Fibroblast of peridontal ligament (primary cell): ENCODE measurements at regions not wholly inside any gene's neighbourhood (a gene's known extent, or its start where the extent isn't known, plus 50 kb on each side); places are given as distances from the start of the nearest gene placed in this dataset.

Experiments
- DNase-seq: peaks from one replicate; pipeline ENCODE4 v3.0.0-alpha.2; 2010; ENCODE audit errors: extremely low read depth

DNA sequence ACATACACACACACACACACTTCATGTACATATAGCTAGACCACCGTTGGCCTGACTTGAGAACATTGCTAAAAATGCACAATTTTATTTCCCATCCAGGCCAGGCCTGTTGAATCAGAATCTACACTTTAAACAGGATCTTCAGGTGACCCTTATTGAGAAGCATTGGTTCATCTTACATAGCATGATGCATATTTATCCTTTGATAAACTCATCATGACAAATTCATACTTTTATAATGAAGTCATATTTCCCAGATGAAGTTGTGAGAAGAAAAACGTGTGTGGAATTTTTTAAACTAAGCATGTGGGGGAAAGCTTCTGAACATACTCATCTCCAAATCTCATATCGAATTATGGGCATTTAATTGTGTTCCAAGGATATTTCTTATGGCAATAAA is 877.7 kb downstream of the MRPL39 start:
- DNase-seq, result no peak

- no peak for DNase-seq
Observed at GRCh38 chr21:24727803-24728440, 879.4 kb downstream of the MRPL39 start.

DNA sequence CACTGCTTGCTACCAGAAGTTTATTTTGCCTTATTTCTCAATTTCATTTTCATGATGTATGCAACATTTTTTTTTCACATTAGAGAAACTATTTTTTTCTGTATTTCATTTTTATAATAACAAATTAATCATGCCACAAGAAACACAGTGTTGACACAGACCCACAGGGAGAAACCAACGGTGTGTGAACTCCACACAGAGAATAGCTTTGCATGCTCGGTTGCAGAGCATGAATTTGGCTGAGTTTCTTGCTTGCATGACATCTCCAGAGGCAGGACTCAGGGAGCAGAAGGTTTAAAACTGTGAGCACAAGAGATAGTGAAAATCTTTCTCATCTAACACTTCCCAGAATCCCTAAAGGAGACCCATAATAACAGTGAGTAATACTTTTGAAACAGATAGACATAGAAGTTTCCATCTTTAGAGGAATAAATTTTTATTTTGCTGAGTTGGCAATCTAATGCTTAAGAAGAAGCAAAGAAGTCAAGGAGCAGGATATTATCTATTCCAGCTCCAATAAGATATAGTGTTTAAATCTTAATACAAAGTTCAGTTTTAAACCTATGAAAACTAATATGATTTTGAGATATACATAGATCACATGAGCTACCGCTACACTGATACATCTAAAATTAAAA is 890.9 kb downstream of the MRPL39 start:
- no peak for DNase-seq

GRCh38 chr21:24714646-24715200 is 892.6 kb downstream of the MRPL39 start:
- no peak for DNase-seq

DNA sequence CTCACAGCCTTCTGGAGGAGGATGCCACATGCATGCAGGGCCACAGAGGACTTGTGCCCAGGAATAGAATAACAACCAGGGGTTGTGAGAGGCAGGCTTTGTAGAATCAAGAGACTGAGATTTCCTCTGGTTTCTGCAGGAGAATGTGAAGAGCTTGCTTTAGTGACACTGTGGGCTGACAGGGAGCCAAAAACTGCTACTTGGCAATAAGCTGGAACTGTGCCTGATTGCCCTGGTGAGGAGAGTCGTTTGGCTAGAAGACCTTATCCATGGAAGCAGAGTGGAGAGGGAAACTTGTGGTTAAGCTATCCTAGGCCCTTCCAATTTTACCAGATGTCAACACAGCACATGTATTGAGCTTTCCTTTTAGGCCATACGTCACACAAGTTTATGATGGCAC is 902.1 kb downstream of the MRPL39 start:
- no peak for DNase-seq

DNA sequence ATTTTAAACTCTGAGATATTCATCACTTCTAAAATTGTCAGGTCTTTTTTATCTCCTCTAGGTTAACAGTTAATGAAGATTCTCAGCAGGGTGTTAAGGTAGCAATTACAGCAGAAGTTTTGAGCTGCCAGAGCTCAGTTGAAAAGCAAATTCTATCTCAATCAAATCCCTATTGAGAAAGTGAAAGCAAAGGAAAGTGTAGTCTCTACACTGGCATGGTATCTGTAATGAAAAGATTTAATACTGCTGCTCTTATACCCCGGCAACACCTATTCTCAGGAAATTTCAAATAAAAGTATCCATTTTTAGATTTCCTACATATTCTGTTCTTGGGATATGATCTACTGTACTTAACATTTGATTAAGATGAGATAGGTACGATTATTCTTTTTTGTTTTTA is 913.5 kb downstream of the MRPL39 start:
- no peak for DNase-seq

DNA sequence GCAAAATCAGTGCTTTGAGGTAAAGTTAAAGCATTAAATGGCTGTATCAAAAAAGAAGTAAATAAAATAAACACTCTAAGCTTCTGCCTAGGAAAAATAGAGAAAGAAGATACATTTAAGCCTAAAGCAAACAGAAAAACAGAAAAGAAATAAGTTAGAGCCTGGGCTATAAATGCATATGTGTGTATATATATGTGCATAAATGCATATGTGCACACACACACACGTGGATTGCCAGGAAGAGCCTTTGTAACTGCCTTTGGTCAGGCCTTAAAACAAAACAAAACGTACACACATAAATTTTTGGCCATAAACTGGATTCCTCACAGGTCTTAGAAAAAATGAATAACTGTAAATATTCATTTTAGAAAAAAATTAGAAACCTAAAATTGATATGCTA is 925.8 kb downstream of the MRPL39 start:
- DNase-seq, result no peak

- no peak for DNase-seq
Observed at GRCh38 chr21:24671901-24672300, 935.4 kb downstream of the MRPL39 start.

DNA sequence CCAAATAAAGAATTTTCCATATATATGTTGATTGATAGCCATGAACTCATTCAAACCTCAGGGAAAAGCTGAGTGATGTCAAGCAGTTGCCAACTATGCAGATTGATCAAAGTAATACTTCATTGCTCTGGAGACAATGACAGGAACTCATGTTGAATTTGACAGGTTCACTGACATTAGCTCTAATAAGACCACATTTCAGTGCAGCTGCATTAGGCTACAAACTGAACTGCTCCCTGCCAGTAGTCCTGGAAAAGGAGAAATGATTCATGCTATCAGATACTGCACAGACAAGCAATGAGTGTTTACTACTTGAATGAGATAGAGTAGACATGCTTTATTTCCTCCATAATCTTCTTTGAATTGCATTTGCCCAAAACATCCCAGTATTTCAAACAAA is 948.4 kb downstream of the MRPL39 start:
- no peak for DNase-seq

- no peak for DNase-seq
Observed at GRCh38 chr21:24658026-24658425, 949.3 kb downstream of the MRPL39 start.

DNA sequence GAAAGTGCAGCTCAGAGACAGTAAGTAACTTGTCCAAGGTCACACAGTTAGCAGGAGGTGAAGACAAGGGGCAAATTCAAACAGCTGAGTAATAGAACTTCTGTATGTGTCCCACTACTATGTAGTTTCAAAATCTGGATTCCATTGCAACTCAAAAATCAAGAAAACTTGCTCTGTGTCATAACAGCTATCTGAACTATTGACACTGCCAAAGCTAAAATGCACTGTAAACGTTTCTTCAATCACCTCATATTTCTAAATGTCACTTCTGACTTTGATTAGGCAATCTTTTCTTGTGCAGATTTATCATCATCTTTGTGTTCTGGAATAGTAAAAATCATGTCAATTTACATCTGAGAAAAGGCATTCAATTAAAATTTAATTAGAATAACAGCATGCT is 957.6 kb downstream of the MRPL39 start:
- DNase-seq, result no peak

DNA sequence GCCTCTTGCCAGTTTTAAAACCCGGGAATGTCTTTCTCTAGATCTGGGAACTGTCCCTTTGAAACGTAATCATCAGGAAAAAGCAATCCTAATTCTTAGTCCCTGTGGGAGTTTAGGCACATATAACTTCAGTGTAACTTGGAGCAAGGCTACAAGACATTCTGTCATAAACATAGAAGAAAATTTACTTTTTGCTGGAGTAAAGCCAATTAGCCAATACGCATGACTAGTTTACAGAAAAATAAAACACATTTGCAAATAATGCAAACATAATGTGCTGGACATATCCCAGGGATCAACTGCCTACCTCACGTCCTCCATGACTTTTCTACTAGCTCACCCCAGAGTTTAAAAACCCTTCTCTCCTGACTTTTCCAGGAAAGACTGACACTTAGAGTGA is 970.6 kb downstream of the MRPL39 start:
- no peak for DNase-seq

DNA sequence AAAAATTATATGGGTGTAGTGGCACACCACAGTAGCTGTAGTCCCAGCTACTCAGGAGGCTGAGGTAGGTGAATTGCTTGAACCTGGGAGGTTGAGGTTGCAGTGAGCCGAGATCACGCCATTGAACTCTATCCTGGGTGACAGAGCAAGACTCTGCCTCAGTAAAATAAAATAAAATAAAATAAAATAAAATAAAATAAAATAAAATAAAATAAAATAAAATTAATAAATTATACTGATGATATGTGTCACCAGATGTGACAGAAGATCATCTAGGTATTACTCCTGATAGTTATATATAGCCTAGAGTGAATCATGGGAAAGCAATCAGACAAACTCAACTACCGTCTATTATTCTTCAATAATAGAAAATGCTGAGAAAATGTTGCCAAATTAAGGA is 972.5 kb downstream of the MRPL39 start:
- DNase-seq, result no peak

DNA sequence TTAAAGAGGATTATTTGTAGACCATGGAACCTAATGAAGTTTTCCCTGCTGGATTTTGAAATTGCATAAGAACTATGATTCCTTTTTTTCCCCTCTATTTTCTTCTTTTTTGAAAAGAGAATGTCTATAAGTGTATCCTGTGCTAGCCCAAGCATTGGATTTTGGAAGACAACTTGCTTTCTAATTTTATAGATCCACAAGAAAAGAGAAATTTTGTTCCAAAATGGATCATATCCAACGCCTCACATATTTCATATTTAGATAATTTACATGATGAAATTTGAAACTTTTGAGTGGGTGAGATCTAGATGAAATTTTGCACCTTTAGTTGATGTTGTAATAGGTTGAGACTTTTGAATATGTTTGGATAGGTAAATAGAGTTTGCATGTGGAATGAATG is 978.7 kb downstream of the MRPL39 start:
- DNase-seq, result no peak

DNA sequence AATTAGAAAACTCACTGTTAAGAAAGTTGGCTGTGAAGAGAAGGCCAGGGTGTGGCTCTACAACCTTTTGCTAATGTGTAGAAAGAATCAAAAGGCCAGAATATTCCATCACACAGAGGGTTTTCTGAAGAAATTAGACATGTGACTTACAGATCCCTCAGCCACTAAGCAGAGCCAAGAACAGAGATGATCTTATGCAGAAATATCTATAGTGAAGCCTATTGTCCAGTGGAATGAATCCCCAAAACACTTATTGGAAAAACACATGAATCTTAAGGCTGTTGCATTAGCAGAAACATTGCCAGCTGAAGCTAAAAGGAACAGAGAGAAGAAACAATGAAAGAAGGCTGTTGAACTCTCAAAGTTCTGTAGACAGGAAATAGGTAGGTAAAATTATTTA is 979.2 kb downstream of the MRPL39 start:
- DNase-seq, result no peak

- DNase-seq, result no peak
Observed at GRCh38 chr21:24617819-24618218, 989.5 kb downstream of the MRPL39 start.

GRCh38 chr21:24594082-24594481 is 1013.2 kb downstream of the MRPL39 start:
- no peak for DNase-seq

DNA sequence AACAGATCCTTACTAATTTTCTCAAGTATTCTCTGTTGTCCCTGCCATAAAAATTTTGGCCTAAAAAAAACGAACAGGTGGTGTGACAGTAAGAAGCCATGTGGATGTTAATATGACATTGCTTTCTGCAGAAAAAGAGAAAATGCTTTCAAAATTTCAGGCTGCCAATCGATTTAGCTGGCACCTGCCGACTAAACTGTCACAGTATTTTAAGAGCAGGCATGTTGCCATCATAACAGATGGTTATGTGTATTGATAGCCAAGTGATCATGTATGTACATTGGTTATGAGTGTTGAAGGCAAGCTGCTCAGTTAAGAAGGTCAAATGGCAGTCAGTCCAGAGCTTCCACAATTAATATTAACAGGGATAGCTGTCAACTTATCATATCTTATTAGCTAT is 1017.0 kb downstream of the MRPL39 start:
- no peak for DNase-seq

GRCh38 chr21:24583473-24583872 is 1023.8 kb downstream of the MRPL39 start:
- no peak for DNase-seq

DNA sequence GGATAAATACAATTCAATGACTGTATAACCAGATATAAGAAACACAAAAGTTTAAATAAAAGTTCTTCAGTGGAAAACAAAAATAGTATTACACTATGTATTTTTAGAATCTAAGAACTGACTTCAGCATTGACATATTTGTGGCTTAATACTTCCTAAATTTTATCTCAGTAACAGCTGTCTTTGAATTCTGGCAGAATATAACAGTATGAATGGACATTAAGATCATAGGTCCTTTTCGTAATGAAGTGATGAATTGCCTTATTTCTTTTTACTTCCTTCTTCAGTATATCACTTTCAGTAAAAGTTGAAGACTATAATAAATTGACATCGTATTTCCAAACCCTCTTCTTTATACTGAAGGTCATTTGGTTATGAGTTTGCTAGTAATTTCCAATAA is 1030.0 kb downstream of the MRPL39 start:
- DNase-seq, result no peak

- DNase-seq, result no peak
Observed at GRCh38 chr21:24561291-24561690, 1046.0 kb downstream of the MRPL39 start.

- no peak for DNase-seq
Observed at GRCh38 chr21:24552491-24552890, 1054.8 kb downstream of the MRPL39 start.

- DNase-seq, result no peak
Observed at GRCh38 chr21:24545807-24546361, 1061.4 kb downstream of the MRPL39 start.
